ENCODE measurements at regions not wholly inside any gene's neighbourhood (a gene's known extent, or its start where the extent isn't known, plus 50 kb on each side); places are given as distances from the start of the nearest gene placed in this dataset.

DNA sequence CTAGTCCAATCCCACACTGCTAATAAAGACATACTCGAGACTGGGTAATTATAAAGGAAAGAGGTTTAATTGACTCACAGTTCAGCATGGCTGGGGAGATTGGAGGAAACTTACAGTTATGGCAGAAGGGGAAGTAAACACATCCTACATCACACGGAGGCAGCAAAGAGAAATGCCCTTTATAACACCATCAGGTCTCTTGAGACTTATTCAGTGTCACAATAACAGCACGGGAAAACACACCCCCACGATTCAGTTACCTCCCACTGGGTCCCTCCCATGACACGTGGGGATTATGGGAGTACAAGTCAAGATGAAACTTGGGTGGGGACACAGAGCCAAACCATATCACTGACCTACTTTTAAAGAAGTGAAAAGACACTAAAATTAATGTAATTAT lies 1130.4 kb upstream of the SLC10A2 start:
- FAIRE-seq: no peak
- TF ChIP-seq TAF1 (IDR thresholded peaks at IDR 0.05; ENCODE audit: borderline replicate concordance, low read depth, low read length) (no peak), POLR2A (IDR thresholded peaks at IDR 0.05; ENCODE audit: low read depth, low read length) (no peak), POLR2AphosphoS5 (IDR thresholded peaks at IDR 0.05; ENCODE audit: low read depth, low read length) (no peak)
- no peak for DNase-seq (ENCODE audit: insufficient read length)

- no peak for TF ChIP-seq POLR2AphosphoS5 (IDR thresholded peaks at IDR 0.05; ENCODE audit: low read depth, low read length)
- no peak for TF ChIP-seq TAF1 (IDR thresholded peaks at IDR 0.05; ENCODE audit: borderline replicate concordance, low read depth, low read length)
- TF ChIP-seq POLR2A (IDR thresholded peaks at IDR 0.05; ENCODE audit: low read depth, low read length): no peak
- FAIRE-seq (no peak), DNase-seq (ENCODE audit: insufficient read length) (no peak)
Measured at GRCh38 chr13:104181526-104182231, 1115.5 kb upstream of the SLC10A2 start.

DNA sequence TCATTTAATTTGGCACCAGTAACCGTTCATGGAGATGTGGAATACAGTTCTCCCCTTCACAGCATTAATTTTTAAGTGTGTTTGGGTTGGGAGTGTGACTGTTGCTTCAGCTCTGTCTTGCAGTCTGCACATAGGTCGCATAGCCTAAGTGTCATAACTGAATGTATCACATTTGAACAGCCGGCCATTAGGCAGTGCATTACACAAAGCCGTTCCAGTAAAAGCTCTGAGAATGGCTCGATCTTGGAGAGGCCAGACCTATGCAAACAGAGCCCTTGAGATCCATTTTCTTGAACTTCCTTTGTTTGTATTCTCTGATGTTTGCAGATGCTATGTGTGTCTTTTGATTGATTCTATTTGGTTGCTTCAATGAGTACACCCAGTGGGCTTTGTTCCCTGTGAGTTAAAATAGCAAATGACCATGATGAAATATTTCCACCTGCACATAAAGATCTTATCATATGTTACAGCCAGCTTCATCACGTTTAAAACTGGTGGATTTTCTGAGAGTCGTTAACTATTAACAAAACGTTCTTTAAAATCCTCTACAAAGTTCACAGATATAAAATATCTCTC lies 1104.9 kb upstream of the SLC10A2 start:
- DNase-seq (ENCODE audit: insufficient read length) (no peak), FAIRE-seq (no peak)
- TF ChIP-seq TAF1 (IDR thresholded peaks at IDR 0.05; ENCODE audit: borderline replicate concordance, low read depth, low read length): no peak
- no peak for TF ChIP-seq POLR2AphosphoS5 (IDR thresholded peaks at IDR 0.05; ENCODE audit: low read depth, low read length)
- no peak for TF ChIP-seq POLR2A (IDR thresholded peaks at IDR 0.05; ENCODE audit: low read depth, low read length)

GRCh38 chr13:104163866-104164630 lies 1097.8 kb upstream of the SLC10A2 start:
- no peak for TF ChIP-seq POLR2AphosphoS5 (IDR thresholded peaks at IDR 0.05; ENCODE audit: low read depth, low read length)
- no peak for TF ChIP-seq TAF1 (IDR thresholded peaks at IDR 0.05; ENCODE audit: borderline replicate concordance, low read depth, low read length)
- no peak for TF ChIP-seq POLR2A (IDR thresholded peaks at IDR 0.05; ENCODE audit: low read depth, low read length)

DNA sequence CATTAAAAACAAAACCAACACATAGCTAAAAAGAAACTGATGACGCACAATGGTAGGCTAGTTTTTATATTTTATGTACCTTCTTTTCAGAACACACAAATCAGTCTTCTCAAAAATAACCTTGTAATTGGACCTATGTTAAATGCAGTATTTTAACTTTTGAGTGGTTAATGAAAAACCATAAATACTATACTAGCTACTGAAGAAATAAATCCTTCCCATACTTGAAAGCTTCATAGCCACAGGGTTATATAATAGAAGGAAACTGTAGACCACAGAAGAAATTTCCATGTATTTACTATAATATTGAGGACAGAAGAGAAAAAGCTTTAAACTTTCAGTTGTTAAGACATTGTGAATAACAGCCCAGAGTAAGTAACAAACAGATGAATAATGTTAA lies 1094.3 kb upstream of the SLC10A2 start:
- TF ChIP-seq POLR2AphosphoS5 (IDR thresholded peaks at IDR 0.05; ENCODE audit: low read depth, low read length): no peak
- no peak for DNase-seq (ENCODE audit: insufficient read length)
- no peak for FAIRE-seq

More at GRCh38 chr13:104163866-104164630, 1097.8 kb upstream of the SLC10A2 start:
- FAIRE-seq: no peak
- DNase-seq (ENCODE audit: insufficient read length): no peak

DNA sequence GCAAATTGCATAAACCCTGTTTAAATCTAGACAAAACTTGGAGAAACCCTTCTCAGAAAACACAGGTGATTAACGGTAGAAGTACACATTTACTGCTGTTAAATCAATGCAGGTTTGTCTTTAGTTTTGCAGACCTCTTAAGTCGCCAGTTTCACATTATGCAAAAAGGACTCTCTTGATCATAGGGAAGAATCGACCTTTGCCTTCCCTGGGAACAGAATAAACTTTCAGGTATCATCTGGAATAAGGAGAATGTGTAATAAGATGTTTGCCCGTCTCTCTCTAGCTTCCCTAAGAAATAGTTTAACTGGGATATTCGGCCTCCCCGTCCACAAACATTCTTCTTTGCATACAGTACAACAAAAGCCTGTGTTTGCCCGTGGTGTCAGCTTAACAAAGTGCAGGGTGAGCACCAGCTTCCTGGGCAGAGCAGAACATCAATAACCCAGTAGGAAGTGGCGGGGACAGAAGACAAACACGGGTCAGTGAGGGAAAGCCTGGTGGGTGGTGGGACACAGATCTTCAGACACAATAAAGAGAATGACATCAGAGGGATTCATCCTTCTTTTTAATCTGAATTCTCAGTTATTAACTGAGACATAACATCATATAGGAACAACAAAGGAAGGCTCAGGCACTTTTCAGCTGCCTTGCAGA lies 1077.7 kb upstream of the SLC10A2 start:
- TF ChIP-seq TAF1 (IDR thresholded peaks at IDR 0.05; ENCODE audit: borderline replicate concordance, low read depth, low read length) (no peak), POLR2A (IDR thresholded peaks at IDR 0.05; ENCODE audit: low read depth, low read length) (no peak)
- no peak for DNase-seq (ENCODE audit: insufficient read length)
- FAIRE-seq: no peak

- DNase-seq (ENCODE audit: insufficient read length): no peak
Measured at GRCh38 chr13:104140552-104140951, 1074.3 kb upstream of the SLC10A2 start.

DNA sequence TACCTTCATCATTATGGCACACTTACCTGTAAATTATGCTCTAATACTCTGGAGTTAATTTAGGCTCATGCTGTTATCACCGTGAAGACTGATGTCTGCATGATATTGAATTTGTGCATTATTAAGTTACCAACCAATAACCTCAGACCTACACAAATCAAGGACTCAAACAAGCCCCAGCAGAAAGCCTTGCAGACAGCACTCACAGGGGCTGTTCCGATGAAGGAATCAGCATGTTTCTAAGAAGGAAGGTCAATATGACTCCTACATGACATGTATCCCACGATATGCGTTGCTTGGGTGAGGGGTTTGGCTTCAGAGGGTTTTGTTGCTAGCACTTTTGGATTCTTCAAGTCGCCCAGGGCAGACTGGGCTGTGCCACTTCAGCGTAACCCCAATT lies 1071.2 kb upstream of the SLC10A2 start:
- no peak for DNase-seq (ENCODE audit: insufficient read length)
- TF ChIP-seq POLR2A (IDR thresholded peaks at IDR 0.05; ENCODE audit: low read depth, low read length) (no peak), POLR2AphosphoS5 (IDR thresholded peaks at IDR 0.05; ENCODE audit: low read depth, low read length) (no peak), TAF1 (IDR thresholded peaks at IDR 0.05; ENCODE audit: borderline replicate concordance, low read depth, low read length) (no peak)
- FAIRE-seq: no peak

More at GRCh38 chr13:104140552-104140951, 1074.3 kb upstream of the SLC10A2 start:
- no peak for FAIRE-seq
- TF ChIP-seq POLR2AphosphoS5 (IDR thresholded peaks at IDR 0.05; ENCODE audit: low read depth, low read length) (no peak), POLR2A (IDR thresholded peaks at IDR 0.05; ENCODE audit: low read depth, low read length) (no peak), TAF1 (IDR thresholded peaks at IDR 0.05; ENCODE audit: borderline replicate concordance, low read depth, low read length) (no peak)

GRCh38 chr13:104132849-104133248 lies 1066.6 kb upstream of the SLC10A2 start:
- TF ChIP-seq POLR2A (IDR thresholded peaks at IDR 0.05; ENCODE audit: low read depth, low read length) (no peak), TAF1 (IDR thresholded peaks at IDR 0.05; ENCODE audit: borderline replicate concordance, low read depth, low read length) (no peak), POLR2AphosphoS5 (IDR thresholded peaks at IDR 0.05; ENCODE audit: low read depth, low read length) (no peak)
- no peak for DNase-seq (ENCODE audit: insufficient read length)
- no peak for FAIRE-seq

GRCh38 chr13:104114101-104114500 lies 1047.9 kb upstream of the SLC10A2 start:
- TF ChIP-seq POLR2AphosphoS5 (IDR thresholded peaks at IDR 0.05; ENCODE audit: low read depth, low read length) (no peak), POLR2A (IDR thresholded peaks at IDR 0.05; ENCODE audit: low read depth, low read length) (no peak), TAF1 (IDR thresholded peaks at IDR 0.05; ENCODE audit: borderline replicate concordance, low read depth, low read length) (no peak)
- FAIRE-seq (no peak), DNase-seq (ENCODE audit: insufficient read length) (no peak)

GRCh38 chr13:104111031-104111430 lies 1044.8 kb upstream of the SLC10A2 start:
- FAIRE-seq (no peak), DNase-seq (ENCODE audit: insufficient read length) (no peak)
- TF ChIP-seq POLR2A (IDR thresholded peaks at IDR 0.05; ENCODE audit: low read depth, low read length) (no peak), TAF1 (IDR thresholded peaks at IDR 0.05; ENCODE audit: borderline replicate concordance, low read depth, low read length) (no peak), POLR2AphosphoS5 (IDR thresholded peaks at IDR 0.05; ENCODE audit: low read depth, low read length) (no peak)

All from GM12892 (cell line).